SKM-1 treated with dmso at 0.1 percent for 144 hours (cell line): ENCODE measurements at regions not wholly inside any gene's neighbourhood (a gene's known extent, or its start where the extent isn't known, plus 50 kb on each side); places are given as distances from the start of the nearest gene placed in this dataset.
"Not testable (repeated sequence)": the region's sequence is repeated elsewhere in the genome, so short reads cannot be mapped to it uniquely, and the experiment has no call there.

Experiments used
- DNase-seq: peaks from one replicate; lab custom pipeline; 2025; ENCODE audit not compliant: unreplicated experiment; lab: John Stamatoyannopoulos, UW

GRCh38 chr5:34261020-34261419, 218.0 kb upstream of the C1QTNF3 start:
- not testable (repeated sequence) for DNase-seq

GRCh38 chr5:34266151-34266550, 223.1 kb upstream of the C1QTNF3 start:
- DNase-seq: not testable (repeated sequence)

- DNase-seq: not testable (repeated sequence)
Observed at GRCh38 chr5:34296759-34297158, 253.7 kb upstream of the C1QTNF3 start.

- DNase-seq: not testable (repeated sequence)
Observed at GRCh38 chr5:34329201-34329600, 286.2 kb upstream of the C1QTNF3 start.

GRCh38 chr5:34329611-34330108, 286.6 kb upstream of the C1QTNF3 start:
- DNase-seq: not testable (repeated sequence)

GRCh38 chr5:34331928-34332454, 289.0 kb upstream of the C1QTNF3 start:
- not testable (repeated sequence) for DNase-seq

GRCh38 chr5:34339408-34340001, 296.5 kb upstream of the C1QTNF3 start:
- DNase-seq: not testable (repeated sequence)

- not testable (repeated sequence) for DNase-seq
Observed at GRCh38 chr5:34354440-34354839, 301.7 kb upstream of the RAI14 start.

- DNase-seq: not testable (repeated sequence)
Observed at GRCh38 chr5:34371417-34371816, 284.7 kb upstream of the RAI14 start.

GRCh38 chr5:34371817-34372216, 284.3 kb upstream of the RAI14 start:
- DNase-seq: not testable (repeated sequence)

- DNase-seq: not testable (repeated sequence)
Observed at GRCh38 chr5:34372739-34373138, 283.4 kb upstream of the RAI14 start.

GRCh38 chr5:34377651-34378050, 278.5 kb upstream of the RAI14 start:
- DNase-seq: not testable (repeated sequence)

- DNase-seq: not testable (repeated sequence)
Observed at GRCh38 chr5:34378498-34378897, 277.6 kb upstream of the RAI14 start.

- not testable (repeated sequence) for DNase-seq
Observed at GRCh38 chr5:34388754-34389153, 267.4 kb upstream of the RAI14 start.

- no peak for DNase-seq
Observed at GRCh38 chr5:34409373-34409772, 246.8 kb upstream of the RAI14 start.

GRCh38 chr5:34410411-34411139, 245.6 kb upstream of the RAI14 start:
- no peak for DNase-seq

- DNase-seq: no peak
Observed at GRCh38 chr5:34411470-34412346, 244.4 kb upstream of the RAI14 start.

GRCh38 chr5:34412736-34413135, 243.4 kb upstream of the RAI14 start:
- no peak for DNase-seq

GRCh38 chr5:34415559-34416198, 240.4 kb upstream of the RAI14 start:
- DNase-seq: no peak

- DNase-seq: no peak
Observed at GRCh38 chr5:34416501-34417008, 239.6 kb upstream of the RAI14 start.
